ENCODE measurements at regions not wholly inside any gene's neighbourhood (a gene's known extent, or its start where the extent isn't known, plus 50 kb on each side); places are given as distances from the start of the nearest gene placed in this dataset.

GRCh38 chr12:46982629-46983392, 96.6 kb upstream of the PCED1B start:
- H3K9me3 ChIP-seq (ENCODE audit: control insufficient read depth, low read depth, low read length): no peaks in the 10 kb centered on the region
- no peaks in the 10 kb centered on the region for H3K79me1 ChIP-seq (ENCODE audit: insufficient read depth, low read depth, low read length, poor library complexity, severe bottlenecking)
- no peak overlapping the region for H2BK5ac ChIP-seq (ENCODE audit: insufficient read length, low read length)
- no peak overlapping the region for H4K8ac ChIP-seq (replicated peaks; ENCODE audit: insufficient read length, low read depth, low read length)
- no peaks in the 10 kb centered on the region for H3K27me3 Mint-ChIP-seq (ENCODE audit: low read depth)
- H2AFZ ChIP-seq (ENCODE audit: low read length): no peak overlapping the region
- H2BK15ac ChIP-seq (ENCODE audit: low read depth, low read length): no peak overlapping the region
- no peaks in the 10 kb centered on the region for H3K4me1 ChIP-seq (ENCODE audit: insufficient read depth, low read length)
- H3K36me3 Mint-ChIP-seq (ENCODE audit: insufficient read depth in 1 of 3, low read depth in 3 of 3): peaks cover 0 to 2% (median 2%) of the 10 kb centered on the region in 3 experiments; a peak in 3 of 7 replicates
- H4K91ac ChIP-seq (ENCODE audit: insufficient read length, low read depth, low read length): no peak overlapping the region
- no peak overlapping the region for H3K27ac ChIP-seq (ENCODE audit: insufficient read length, low read depth, low read length)
- no peak overlapping the region for H2BK20ac ChIP-seq (ENCODE audit: low read depth, low read length, poor library complexity, severe bottlenecking)
- H4K5ac ChIP-seq (ENCODE audit: insufficient read length, low read depth, low read length): no peak overlapping the region
- no peak for DNase-seq
- no peak overlapping the region for H3K56ac ChIP-seq (ENCODE audit: insufficient read length, low read depth, low read length)
- H3K18ac ChIP-seq (ENCODE audit: insufficient read length, low read depth, low read length): no peak overlapping the region
- H3K4me2 ChIP-seq (ENCODE audit: insufficient read depth, insufficient read length, low read length): no peak overlapping the region
- H3K4me1 Mint-ChIP-seq: peaks cover 4 to 5% of the 10 kb centered on the region in 2 experiments
- no peak overlapping the region for H3K23ac ChIP-seq (ENCODE audit: insufficient read length, low read depth, low read length)
- no peak overlapping the region for H3K4ac ChIP-seq (ENCODE audit: low read depth, low read length)
- H2AK5ac ChIP-seq (ENCODE audit: insufficient read length, low read length): no peak overlapping the region
- no peak overlapping the region for H3K27ac Mint-ChIP-seq
- H2BK12ac ChIP-seq (ENCODE audit: insufficient read length, low read depth, low read length): no peak overlapping the region
- peaks cover 0 to 2% of the 10 kb centered on the region in 2 experiments; a peak in 1 of 5 replicates for H3K9me3 Mint-ChIP-seq
- no peak overlapping the region for H3K9ac ChIP-seq (ENCODE audit: extremely low read depth, insufficient read length, low read length)
- H3K27me3 ChIP-seq (ENCODE audit: insufficient read depth, low read length): no peaks in the 10 kb centered on the region
- no peak overlapping the region for H3K14ac ChIP-seq (ENCODE audit: insufficient read depth, low read length)
- WGBS (ENCODE audit: extremely low coverage, insufficient read length, low lambda C conversion rate): no CpG with 5 or more reads among the region's 2 CpGs
- no peaks in the 10 kb centered on the region for H3K79me2 ChIP-seq (ENCODE audit: insufficient read depth, low read length)
- H2BK120ac ChIP-seq (ENCODE audit: low read depth, low read length, poor library complexity, severe bottlenecking): no peak overlapping the region
- no peak overlapping the region for H3K4me3 Mint-ChIP-seq
- no peak overlapping the region for H3T11ph ChIP-seq (ENCODE audit: low read length)
- H3K23me2 ChIP-seq (ENCODE audit: insufficient read length, low read depth, low read length, poor library complexity, severe bottlenecking): no peaks in the 10 kb centered on the region
- TF ChIP-seq CTCF (conservative IDR thresholded peaks at IDR 0.05): no peak
- no peaks in the 10 kb centered on the region for H4K20me1 ChIP-seq (ENCODE audit: control insufficient read depth, insufficient read depth, insufficient read length)

Measured in H9 (cell line).